Neuronal stem cell (in vitro differentiated cells): ENCODE measurements at regions not wholly inside any gene's neighbourhood (a gene's known extent, or its start where the extent isn't known, plus 50 kb on each side); places are given as distances from the start of the nearest gene placed in this dataset.

Source experiments
- DNase-seq: peaks from one replicate; pipeline ENCODE4 v3.0.0-alpha.2; 2013; ENCODE audit warnings: low spot score
- H2AFZ ChIP-seq: one replicate; pipeline ENCODE4 v1.6.1; 2013; ENCODE audit warnings: mild to moderate bottlenecking, low read length, inconsistent platforms
- H2AK5ac ChIP-seq: 2 replicates; pipeline ENCODE4 v1.6.1; 2013; ENCODE audit warnings: low read depth, mild to moderate bottlenecking, inconsistent platforms, low read length, moderate library complexity, mixed read lengths
- H2BK120ac ChIP-seq: 2 replicates; pipeline ENCODE4 v1.6.1; 2013; ENCODE audit warnings: low read depth, mild to moderate bottlenecking, inconsistent platforms, low read length, moderate library complexity, mixed read lengths
- H2BK12ac ChIP-seq: one replicate; pipeline ENCODE4 v1.6.1; 2013; ENCODE audit warnings: low read length, inconsistent platforms
- H2BK15ac ChIP-seq: 2 replicates; pipeline ENCODE4 v1.6.1; 2013; ENCODE audit warnings: mild to moderate bottlenecking, low read length, inconsistent platforms, mixed read lengths
- H2BK5ac ChIP-seq: one replicate; pipeline ENCODE4 v1.6.1; 2013; ENCODE audit warnings: inconsistent platforms, mild to moderate bottlenecking, low read length, moderate library complexity
- H3K14ac ChIP-seq: one replicate; pipeline ENCODE4 v1.6.1; 2013; ENCODE audit warnings: low read length, inconsistent platforms
- H3K18ac ChIP-seq: 2 replicates; pipeline ENCODE4 v1.6.1; 2013; ENCODE audit warnings: low read length, inconsistent platforms
- H3K23ac ChIP-seq: 2 replicates; pipeline ENCODE4 v1.6.1; 2013; ENCODE audit warnings: low read depth, mild to moderate bottlenecking, mixed read lengths, low read length, inconsistent platforms; ENCODE audit not compliant: poor library complexity
- H3K27ac ChIP-seq: replicated peaks from 3 replicates; pipeline ENCODE4 v1.5.1; 2013; ENCODE audit warnings: low read length, inconsistent platforms
- H3K27me3 ChIP-seq, 3 experiments: 2 replicates each; pipeline ENCODE4 v1.6.1; 2013; ENCODE audit warnings: low read length in 3 of 3, mild to moderate bottlenecking in 2 of 3, inconsistent platforms in 1 of 3, low read depth in 1 of 3, mixed read lengths in 1 of 3, moderate library complexity in 1 of 3; ENCODE audit not compliant: control insufficient read depth in 3 of 3, insufficient read depth in 3 of 3
- H3K36me3 ChIP-seq, 2 donors: replicated peaks in 1 of 2; 2 replicates each; pipeline ENCODE4 v1.6.1; 2013; ENCODE audit warnings: low read length in 2 of 2; ENCODE audit not compliant: control insufficient read depth in 2 of 2, insufficient read depth in 2 of 2
- H3K4ac ChIP-seq: 2 replicates; pipeline ENCODE4 v1.6.1; 2013; ENCODE audit warnings: inconsistent platforms, mild to moderate bottlenecking, low read length, moderate library complexity
- H3K4me1 ChIP-seq, 2 donors: 1 replicate in 1 of 2; 2 replicates in 1 of 2; pipeline ENCODE4 v1.6.1; 2013; ENCODE audit warnings: low read length in 2 of 2, low read depth in 1 of 2; ENCODE audit not compliant: control insufficient read depth in 2 of 2, insufficient read depth in 1 of 2
- H3K4me2 ChIP-seq: one replicate; pipeline ENCODE4 v1.6.1; 2013; ENCODE audit warnings: mild to moderate bottlenecking, low read length, inconsistent platforms; ENCODE audit not compliant: insufficient read depth, poor library complexity, severe bottlenecking
- H3K4me3 ChIP-seq, 2 donors: 2 replicates each; pipeline ENCODE4 v1.5.1; 2013; ENCODE audit warnings: low read length in 2 of 2, mild to moderate bottlenecking in 2 of 2, inconsistent platforms in 1 of 2, moderate library complexity in 1 of 2
- H3K79me1 ChIP-seq: one replicate; pipeline ENCODE4 v1.6.1; 2013; ENCODE audit warnings: low read depth, mild to moderate bottlenecking, inconsistent platforms, low read length, moderate library complexity
- H3K9ac ChIP-seq: one replicate; pipeline ENCODE4 v1.6.1; 2013; ENCODE audit warnings: mild to moderate bottlenecking, low read depth, low read length, inconsistent platforms; ENCODE audit not compliant: poor library complexity
- H3K9me3 ChIP-seq, 2 donors: replicated peaks in 1 of 2; 2 replicates each; pipeline versions ENCODE3 to v1.6.1; 2013; ENCODE audit warnings: low read length in 2 of 2, mild to moderate bottlenecking in 2 of 2, inconsistent platforms in 1 of 2, low read depth in 1 of 2, mixed read lengths in 1 of 2, moderate library complexity in 1 of 2; ENCODE audit not compliant: control insufficient read depth in 2 of 2, insufficient read depth in 1 of 2
- H4K8ac ChIP-seq: one replicate; pipeline ENCODE4 v1.6.1; 2013; ENCODE audit warnings: low read depth, mild to moderate bottlenecking, inconsistent platforms, low read length, moderate library complexity
- H4K91ac ChIP-seq: one replicate; pipeline ENCODE4 v1.6.1; 2013; ENCODE audit warnings: low read length, low read depth, mild to moderate bottlenecking, inconsistent platforms; ENCODE audit not compliant: poor library complexity
- WGBS, 2 donors: extraction: QIAGEN DNeasy Blood & Tissue Kit; methylation state at CpG; one replicate each; pipeline ENCODE4 v1.1.7; 2013; ENCODE audit warnings: missing lambda C conversion rate in 2 of 2, mixed read lengths in 1 of 2; ENCODE audit not compliant: insufficient read length in 2 of 2, insufficient replicate concordance in 1 of 2; ENCODE audit errors: extremely low coverage in 2 of 2; 5-methylcytosine and 5-hydroxymethylcytosine counted together

GRCh38 chr4:15366721-15367120 is 61.1 kb upstream of the C1QTNF7 start:
- no peaks in the 10 kb centered on the region for H3K79me1 ChIP-seq

GRCh38 chr4:15368856-15369255 is 59.0 kb upstream of the C1QTNF7 start:
- Histone ChIP-seq H3K4ac (no peak overlapping the region), H3K23ac (no peak overlapping the region), H2AK5ac (no peak overlapping the region), H2BK120ac (no peak overlapping the region), H3K4me3 (no peak overlapping the region), H3K79me1 (no peaks in the 10 kb centered on the region), H2AFZ (no peak overlapping the region), H3K4me2 (no peak overlapping the region), H3K18ac (no peak overlapping the region), H2BK5ac (no peak overlapping the region), H3K27me3 (no peaks in the 10 kb centered on the region), H3K14ac (no peak overlapping the region), H3K9me3 (no peaks in the 10 kb centered on the region), H4K8ac (no peak overlapping the region), H3K9ac (no peak overlapping the region), H3K27ac (no peak overlapping the region), H3K4me1 (no peaks in the 10 kb centered on the region), H4K91ac (no peak overlapping the region), H3K36me3 (no peaks in the 10 kb centered on the region), H2BK15ac (no peak overlapping the region), H2BK12ac (no peak overlapping the region)
- WGBS, 2 donors = no CpG with 5 or more reads among the region's 3 CpGs
- DNase-seq = no peak

More at GRCh38 chr4:15366721-15367120, 61.1 kb upstream of the C1QTNF7 start:
- Histone ChIP-seq H3K9ac (no peak overlapping the region), H3K27ac (no peak overlapping the region), H3K27me3 (no peaks in the 10 kb centered on the region), H3K4me2 (no peak overlapping the region), H2BK120ac (no peak overlapping the region), H2BK12ac (no peak overlapping the region), H3K36me3 (no peaks in the 10 kb centered on the region), H3K14ac (no peak overlapping the region), H3K23ac (no peak overlapping the region), H2AK5ac (no peak overlapping the region), H2BK15ac (no peak overlapping the region), H3K9me3 (no peaks in the 10 kb centered on the region), H3K4me3 (no peak overlapping the region), H4K8ac (no peak overlapping the region), H2AFZ (no peak overlapping the region), H3K4ac (no peak overlapping the region), H3K4me1 (no peaks in the 10 kb centered on the region), H3K18ac (no peak overlapping the region), H4K91ac (no peak overlapping the region), H2BK5ac (no peak overlapping the region)
- DNase-seq = no peak
- whole genome bisulfite sequencing, 2 donors = no CpG with 5 or more reads among the region's 1 CpG

GRCh38 chr4:15370296-15370695 is 57.5 kb upstream of the C1QTNF7 start:
- no peak overlapping the region for H3K4ac ChIP-seq
- H3K79me1 ChIP-seq = no peaks in the 10 kb centered on the region
- no peak overlapping the region for H2AFZ ChIP-seq
- no peak overlapping the region for H3K27ac ChIP-seq
- H4K8ac ChIP-seq = no peak overlapping the region
- H3K23ac ChIP-seq = no peak overlapping the region
- no peak overlapping the region for H3K4me2 ChIP-seq
- H2BK120ac ChIP-seq = no peak overlapping the region
- no peaks in the 10 kb centered on the region for H3K36me3 ChIP-seq
- H3K4me3 ChIP-seq = no peak overlapping the region
- no peak overlapping the region for H2BK12ac ChIP-seq
- H3K27me3 ChIP-seq = no peaks in the 10 kb centered on the region
- H3K4me1 ChIP-seq = no peaks in the 10 kb centered on the region
- H2BK15ac ChIP-seq = no peak overlapping the region
- no peak overlapping the region for H3K14ac ChIP-seq
- H2AK5ac ChIP-seq = no peak overlapping the region
- H3K18ac ChIP-seq = no peak overlapping the region
- H2BK5ac ChIP-seq = no peak overlapping the region
- no peak overlapping the region for H3K9ac ChIP-seq
- no peak for DNase-seq
- no peak overlapping the region for H4K91ac ChIP-seq
- no peaks in the 10 kb centered on the region for H3K9me3 ChIP-seq

- H3K14ac ChIP-seq = no peak overlapping the region
- no peak overlapping the region for H4K91ac ChIP-seq
- no peak overlapping the region for H3K27ac ChIP-seq
- no peak overlapping the region for H2AFZ ChIP-seq
- H3K4me2 ChIP-seq = no peak overlapping the region
- H3K27me3 ChIP-seq = no peaks in the 10 kb centered on the region
- no peak overlapping the region for H2BK12ac ChIP-seq
- H3K23ac ChIP-seq = no peak overlapping the region
- no peak overlapping the region for H3K4ac ChIP-seq
- H3K4me1 ChIP-seq = peaks cover 0 to 4% of the 10 kb centered on the region in 2 donors
- H2BK15ac ChIP-seq = no peak overlapping the region
- no peak overlapping the region for H2BK120ac ChIP-seq
- H3K36me3 ChIP-seq = no peaks in the 10 kb centered on the region
- no peak overlapping the region for H3K4me3 ChIP-seq
- no peak overlapping the region for H2AK5ac ChIP-seq
- no peak overlapping the region for H2BK5ac ChIP-seq
- WGBS, 2 donors = no CpG with 5 or more reads among the region's 3 CpGs
- H3K9ac ChIP-seq = no peak overlapping the region
- DNase-seq = no peak
- no peak overlapping the region for H3K18ac ChIP-seq
- H4K8ac ChIP-seq = no peak overlapping the region
- no peaks in the 10 kb centered on the region for H3K79me1 ChIP-seq
- no peaks in the 10 kb centered on the region for H3K9me3 ChIP-seq
These were observed 54.5 kb upstream of the C1QTNF7 start for GRCh38 chr4:15373363-15373762.
